NCI-H1417 (cell line): ENCODE measurements at regions not wholly inside any gene's neighbourhood (a gene's known extent, or its start where the extent isn't known, plus 50 kb on each side); places are given as distances from the start of the nearest gene placed in this dataset.
"Not testable (repeated sequence)": the region's sequence is repeated elsewhere in the genome, so short reads cannot be mapped to it uniquely, and the experiment has no call there.

ENCODE experiments used
- DNase-seq, 3 experiments: peaks; one replicate each; lab custom pipeline; 2025; lab: John Stamatoyannopoulos, UW

GRCh38 chr3:145395421-145395820 lies 765.6 kb downstream of the PLOD2 start:
- DNase-seq: no peak

- no peak for DNase-seq
These were observed 749.4 kb downstream of the PLOD2 start for GRCh38 chr3:145411605-145412004.

- DNase-seq: no peak
These were observed 743.3 kb downstream of the PLOD2 start for GRCh38 chr3:145417678-145418077.

GRCh38 chr3:145422556-145422955 lies 738.4 kb downstream of the PLOD2 start:
- DNase-seq: no peak

GRCh38 chr3:145427355-145427754 lies 733.6 kb downstream of the PLOD2 start:
- no peak for DNase-seq

- peak in 1 of 3 experiments; percentile 31 for DNase-seq
These were observed 731.4 kb downstream of the PLOD2 start for GRCh38 chr3:145429546-145429945.

- no peak for DNase-seq
These were observed 712.5 kb downstream of the PLOD2 start for GRCh38 chr3:145448436-145448835.

GRCh38 chr3:145450018-145450682 lies 710.8 kb downstream of the PLOD2 start:
- DNase-seq: no peak

GRCh38 chr3:145457825-145458552 lies 703.0 kb downstream of the PLOD2 start:
- DNase-seq: no peak

- not testable (repeated sequence) for DNase-seq
These were observed 701.3 kb downstream of the PLOD2 start for GRCh38 chr3:145459681-145460080.

- no peak for DNase-seq
These were observed 689.0 kb downstream of the PLOD2 start for GRCh38 chr3:145471976-145472375.

- not testable (repeated sequence) for DNase-seq
These were observed 678.2 kb downstream of the PLOD2 start for GRCh38 chr3:145482735-145483134.

- DNase-seq: no peak
These were observed 677.0 kb downstream of the PLOD2 start for GRCh38 chr3:145483992-145484391.

- DNase-seq: no peak
These were observed 672.0 kb downstream of the PLOD2 start for GRCh38 chr3:145489011-145489410.

GRCh38 chr3:145490088-145491048 lies 670.6 kb downstream of the PLOD2 start:
- no peak for DNase-seq

- DNase-seq: no peak
These were observed 668.5 kb downstream of the PLOD2 start for GRCh38 chr3:145492456-145492855.

GRCh38 chr3:145517416-145517815 lies 643.6 kb downstream of the PLOD2 start:
- DNase-seq: not testable (repeated sequence)

- DNase-seq: peak in 2 of 3 experiments; percentile 4 to 53
These were observed 642.3 kb downstream of the PLOD2 start for GRCh38 chr3:145518639-145519038.

- peak in 2 of 3 experiments; percentile 6 to 46 for DNase-seq
These were observed 641.5 kb downstream of the PLOD2 start for GRCh38 chr3:145519398-145520047.

- DNase-seq: no peak
These were observed 638.8 kb downstream of the PLOD2 start for GRCh38 chr3:145522179-145522578.

- DNase-seq: no peak
These were observed 637.9 kb downstream of the PLOD2 start for GRCh38 chr3:145522893-145523651.
